K562 (cell line): ENCODE measurements at regions not wholly inside any gene's neighbourhood (a gene's known extent, or its start where the extent isn't known, plus 50 kb on each side); places are given as distances from the start of the nearest gene placed in this dataset.

Experiments used
- ATAC-seq: fragments of 200-7000 bp; cut with Tn5 transposase; 3 replicates; pipeline ENCODE4 v1.9.1; 2020; ENCODE audit warnings: moderate library complexity
- BruUV-seq: library from RNA; stranded (reverse); fragments of 400-500 nt; replicated peaks from 2 replicates; lab custom pipeline; 2021; lab: Mats Ljungman, UMichigan
- CTCF ChIA-PET: fragments of 300-600 bp; formaldehyde crosslinking; extraction: SDS; loops from one replicate; lab custom pipeline; 2021; ENCODE audit warnings: low intra/inter-chr PET ratio; lab: Yijun Ruan, JAX
- POLR2A ChIA-PET: fragments of 300-600, 350-650 bp; sonication (Branson Sonifier 250); formaldehyde crosslinking; extraction: SDS; loops from one replicate; lab custom pipeline; 2021; ENCODE audit warnings: antibody characterized with exemption, inconsistent platforms; lab: Yijun Ruan, JAX
- DNase-seq, 4 experiments: peaks; one replicate each; pipeline versions ENCODE4 v3.0.0 to v3.0.0-alpha.2; 2011 to 2018; ENCODE audit warnings: low spot score in 3 of 4, mixed read lengths in 3 of 4; ENCODE audit errors: extremely low read depth in 1 of 4
- FAIRE-seq: peaks from 2 replicates; lab custom pipeline; 2011; peaks lifted over from hg19 to GRCh38; lab: Jason Lieb, UNC
- H2AFZ ChIP-seq: 2 replicates; pipeline ENCODE4 v1.6.0; 2011; ENCODE audit warnings: low read depth, low read length, control low read depth, inconsistent platforms
- H3K27ac ChIP-seq: fragments of 200-600 bp; 3 replicates; pipeline ENCODE4 v1.8.0; 2011; ENCODE audit warnings: low read depth, mild to moderate bottlenecking, control low read depth, inconsistent platforms, low read length, moderate library complexity, mixed read lengths; ENCODE audit errors: extremely low read depth
- H3K27me3 ChIP-seq, 2 experiments: fragments of 300-600 bp in 1 of 2; 2 replicates in 1 of 2; 3 replicates in 1 of 2; pipeline versions ENCODE4 v1.6.0 to v1.8.0; 2011; ENCODE audit warnings: inconsistent platforms in 2 of 2, low read length in 2 of 2, mild to moderate bottlenecking in 1 of 2, mixed read lengths in 1 of 2, moderate library complexity in 1 of 2; ENCODE audit not compliant: control insufficient read depth in 2 of 2, insufficient read depth in 2 of 2
- H3K36me3 ChIP-seq: fragments of 300-600 bp; 3 replicates; pipeline ENCODE4 v1.8.0; 2011; ENCODE audit warnings: mild to moderate bottlenecking, low read length, inconsistent platforms; ENCODE audit not compliant: control insufficient read depth, insufficient read depth
- H3K4me1 ChIP-seq, 2 experiments: fragments of 200-600 bp in 1 of 2; replicated peaks in 1 of 2; 2 replicates in 1 of 2; 3 replicates in 1 of 2; pipeline versions ENCODE4 v1.5.1 to v1.8.0; 2011; ENCODE audit warnings: inconsistent platforms in 2 of 2, low read length in 2 of 2, mild to moderate bottlenecking in 1 of 2, mixed read lengths in 1 of 2, moderate library complexity in 1 of 2; ENCODE audit not compliant: control insufficient read depth in 2 of 2, insufficient read depth in 2 of 2
- H3K4me2 ChIP-seq: 2 replicates; pipeline ENCODE4 v1.6.1; 2011; ENCODE audit warnings: low read length, control low read depth, inconsistent platforms, mixed read lengths; ENCODE audit not compliant: insufficient read depth
- H3K4me3 ChIP-seq: fragments of 200-600 bp; sonication (generic), shearing (Covaris generic); 2 replicates; pipeline ENCODE4 v1.5.1; 2016; ENCODE audit warnings: control low read depth, inconsistent platforms
- H3K79me2 ChIP-seq: fragments of 200-600 bp; 3 replicates; pipeline ENCODE4 v1.8.0; 2011; ENCODE audit warnings: low read length, inconsistent platforms; ENCODE audit not compliant: control insufficient read depth, insufficient read depth
- H3K9ac ChIP-seq, 2 experiments: 2 replicates each; pipeline versions ENCODE4 v1.6.0 to v1.6.1; 2011; ENCODE audit warnings: low read depth in 2 of 2, low read length in 2 of 2, control low read depth in 1 of 2, inconsistent platforms in 1 of 2, mild to moderate bottlenecking in 1 of 2, mixed read lengths in 1 of 2; ENCODE audit not compliant: insufficient read depth in 1 of 2
- H3K9me1 ChIP-seq: one replicate; pipeline ENCODE4 v1.6.0; 2011; ENCODE audit warnings: inconsistent platforms, mild to moderate bottlenecking, low read length, moderate library complexity; ENCODE audit not compliant: control insufficient read depth, insufficient read depth
- H3K9me3 ChIP-seq: replicated peaks from 2 replicates; pipeline ENCODE4 v1.5.1; 2011; ENCODE audit warnings: low read depth, low read length, inconsistent platforms; ENCODE audit not compliant: control insufficient read depth, insufficient read depth
- H4K20me1 ChIP-seq: replicated peaks from 2 replicates; pipeline ENCODE4 v1.6.1; 2011; ENCODE audit warnings: low read length, inconsistent platforms, mixed read lengths; ENCODE audit not compliant: control insufficient read depth, insufficient read depth
- ADNP ChIP-seq: fragments of 200-800 bp; sonication (Bioruptor generic); IDR thresholded peaks from 2 replicates; pipeline ENCODE4 v1.6.1; 2016; ENCODE audit warnings: missing genetic modification characterization, missing compliant biosample characterization
- CHCHD3 ChIP-seq: fragments of 250-450 bp; sonication (Bioruptor Pico); IDR thresholded peaks from 2 replicates; pipeline ENCODE4 v2.1.2; 2022; ENCODE audit warnings: mild to moderate bottlenecking
- CREB1 ChIP-seq, 2 experiments: sonication (generic) in 1 of 2; formaldehyde crosslinking in 1 of 2; IDR thresholded peaks; 2 replicates each; pipeline versions ENCODE4 v1.6.1 to v1.8.0; 2012 to 2022; ENCODE audit warnings: inconsistent platforms in 1 of 2, mild to moderate bottlenecking in 1 of 2, missing genetic modification reagents in 1 of 2, moderate library complexity in 1 of 2
- ELF4 ChIP-seq: fragments of 450-650 bp; formaldehyde crosslinking; IDR thresholded peaks from 2 replicates; pipeline ENCODE4 v1.4.0; 2022; ENCODE audit warnings: missing genetic modification characterization
- EZH2 ChIP-seq: IDR thresholded peaks from 2 replicates; pipeline ENCODE4 v1.6.1; 2012; ENCODE audit warnings: low read depth, mild to moderate bottlenecking, inconsistent platforms, low read length, borderline replicate concordance
- FOS ChIP-seq: IDR thresholded peaks from 3 replicates; pipeline ENCODE4 v1.6.1; 2011; ENCODE audit not compliant: insufficient read length; ENCODE audit errors: extremely low read depth
- HBP1 ChIP-seq: fragments of 450-650 bp; formaldehyde crosslinking; IDR thresholded peaks from 2 replicates; pipeline ENCODE4 v1.4.0; 2022; ENCODE audit warnings: missing genetic modification characterization
- L3MBTL2 ChIP-seq: fragments of 450-650 bp; IDR thresholded peaks from 2 replicates; pipeline ENCODE4 v1.6.1; 2016; ENCODE audit warnings: mild to moderate bottlenecking, moderate library complexity
- MTA2 ChIP-seq: fragments of 450-650 bp; IDR thresholded peaks from 2 replicates; pipeline ENCODE4 v1.6.1; 2016; ENCODE audit warnings: low read depth
- PHF20 ChIP-seq: fragments of 450-650 bp; IDR thresholded peaks from 2 replicates; pipeline ENCODE4 v1.6.1; 2018; ENCODE audit not compliant: partially characterized antibody
- PPARD ChIP-seq: fragments of 250-450 bp; sonication (Bioruptor Pico); IDR thresholded peaks from 2 replicates; pipeline ENCODE4 v1.8.0; 2022; ENCODE audit warnings: inconsistent platforms, mild to moderate bottlenecking, moderate library complexity
- PRMT5 ChIP-seq: sonication (generic); formaldehyde crosslinking; IDR thresholded peaks from 2 replicates; pipeline ENCODE4 v1.5.0; 2020; ENCODE audit warnings: missing genetic modification reagents
- RBM17 ChIP-seq: fragments of 200-400 bp; formaldehyde crosslinking; IDR thresholded peaks from 2 replicates; pipeline ENCODE4 v1.6.1; 2017; ENCODE audit warnings: low read depth, mild to moderate bottlenecking, low read length, borderline replicate concordance
- WGBS: fragments of 100-300 bp; shearing (Covaris generic); methylation state at CpG from one replicate; pipeline ENCODE4 v1.1.6; 2016; ENCODE audit warnings: low coverage, mixed read lengths; ENCODE audit not compliant: insufficient coverage; ENCODE audit errors: missing lambda C conversion rate; 5-methylcytosine and 5-hydroxymethylcytosine counted together
- in situ Hi-C: fragments of 300-500 bp; cut with MboI; formaldehyde crosslinking; loops from 4 replicates; pipeline ENCODE4 v1.15.0; 2018; ENCODE audit warnings: inconsistent platforms, mixed read lengths
- intact Hi-C: fragments of 100-400 bp; cut with micrococcal nuclease; formaldehyde crosslinking; loops from 2 replicates; pipeline ENCODE4 v1.14.2; 2022

- TF ChIP-seq RBM17 (no peak), ELF4 (CRISPR knock-in tag) (no peak), PRMT5 (CRISPR knock-in tag) (no peak), PPARD (no peak), EZH2 (no peak), PHF20 (no peak)
Observed at GRCh38 chr4:126004941-126005340, 690.2 kb downstream of the FAT4 start (continued).

GRCh38 chr4:126007142-126007541 lies 692.4 kb downstream of the FAT4 start:
- no peaks in the 10 kb centered on the region for H3K36me3 ChIP-seq
- FAIRE-seq (no peak), DNase-seq (no peak), ATAC-seq (no peak)
- no peak overlapping the region for H2AFZ ChIP-seq
- H3K27me3 ChIP-seq: no peaks in the 10 kb centered on the region
- in situ Hi-C loops: no loop called here
- no peaks in the 10 kb centered on the region for H4K20me1 ChIP-seq
- CTCF ChIA-PET: no interaction called here
- no peaks in the 10 kb centered on the region for H3K9me1 ChIP-seq
- H3K9ac ChIP-seq: no peak overlapping the region
- H3K27ac ChIP-seq: no peak overlapping the region
- H3K4me2 ChIP-seq: no peak overlapping the region
- H3K4me1 ChIP-seq: no peaks in the 10 kb centered on the region
- no peaks in the 10 kb centered on the region for H3K79me2 ChIP-seq
- 0% methylated on average over 3 of the region's 3 CpGs for WGBS
- POLR2A ChIA-PET: no interaction called here
- no peak overlapping the region for H3K4me3 ChIP-seq
- no TSS peak for BruUV-seq
- H3K9me3 ChIP-seq: no peaks in the 10 kb centered on the region
- intact Hi-C loops: no loop called here
- TF ChIP-seq HBP1 (CRISPR knock-in tag) (no peak), CREB1 (IDR thresholded peaks at IDR 0.05) (no peak), CREB1 (CRISPR knock-in tag; IDR thresholded peaks at IDR 0.05) (no peak), ADNP (tag) (no peak), L3MBTL2 (no peak), FOS (no peak), MTA2 (no peak), CHCHD3 (CRISPR knock-in tag) (no peak)
